PC-9 (cell line): ENCODE measurements at regions not wholly inside any gene's neighbourhood (a gene's known extent, or its start where the extent isn't known, plus 50 kb on each side); places are given as distances from the start of the nearest gene placed in this dataset.

Experiments used
- BruUV-seq: library from RNA; stranded (reverse); fragments of 400-500 nt; replicated peaks from 2 replicates; lab custom pipeline; 2021; lab: Mats Ljungman, UMichigan
- CTCF ChIA-PET: fragments of 300-600 bp; sonication (Branson Sonifier 250); formaldehyde crosslinking; loops from one replicate; lab custom pipeline; 2022; ENCODE audit warnings: antibody characterized with exemption; lab: Charles Lee
- POLR2A ChIA-PET: fragments of 300-600 bp; sonication (Branson Sonifier 250); formaldehyde crosslinking; loops from one replicate; lab custom pipeline; 2022; ENCODE audit warnings: antibody characterized with exemption; ENCODE audit not compliant: unreplicated experiment; lab: Charles Lee
- DNase-seq, 2 experiments: peaks; one replicate each; pipeline versions ENCODE4 v3.0.0 to v3.0.0-alpha.2; 2015 to 2022; ENCODE audit warnings: mixed read lengths in 1 of 2
- H2AFZ ChIP-seq: fragments of 200-600 bp; sonication (generic); 2 replicates; pipeline ENCODE4 v1.8.1; 2017; ENCODE audit warnings: antibody characterized with exemption
- H3F3A ChIP-seq: fragments of 200-600 bp; sonication (generic); 2 replicates; pipeline ENCODE4 v1.8.1; 2017; ENCODE audit warnings: antibody characterized with exemption, mild to moderate bottlenecking, low read depth; ENCODE audit not compliant: insufficient read depth
- H3K27ac ChIP-seq: fragments of 200-600 bp; sonication (generic); 2 replicates; pipeline ENCODE4 v1.6.1; 2016; ENCODE audit warnings: mixed run types
- H3K27me3 ChIP-seq: fragments of 200-600 bp; sonication (generic); 2 replicates; pipeline ENCODE4 v1.6.1; 2016; ENCODE audit warnings: low read depth, mixed run types; ENCODE audit not compliant: insufficient read depth
- H3K36me3 ChIP-seq: fragments of 200-600 bp; sonication (generic); 2 replicates; pipeline ENCODE4 v1.6.1; 2016; ENCODE audit warnings: low read depth, mixed run types
- H3K4me1 ChIP-seq: fragments of 200-600 bp; sonication (generic); replicated peaks from 2 replicates; pipeline ENCODE4 v1.6.1; 2016; ENCODE audit warnings: mixed run types; ENCODE audit not compliant: insufficient read depth
- H3K4me2 ChIP-seq: fragments of 200-600 bp; sonication (generic); 2 replicates; pipeline ENCODE4 v1.6.1; 2017; ENCODE audit warnings: mixed run types
- H3K4me3 ChIP-seq: fragments of 200-600 bp; sonication (generic); 2 replicates; pipeline ENCODE4 v1.6.1; 2016; ENCODE audit warnings: mixed run types
- H3K79me2 ChIP-seq: fragments of 200-600 bp; sonication (generic); 2 replicates; pipeline ENCODE4 v1.6.1; 2017; ENCODE audit warnings: low read depth, mixed run types
- H3K9me2 ChIP-seq: fragments of 200-600 bp; sonication (generic); 2 replicates; pipeline ENCODE4 v1.8.1; 2017; ENCODE audit warnings: mild to moderate bottlenecking; ENCODE audit not compliant: insufficient read depth
- H3K9me3 ChIP-seq: fragments of 200-600 bp; sonication (generic); 2 replicates; pipeline ENCODE4 v1.8.1; 2016; ENCODE audit warnings: low read depth; ENCODE audit not compliant: insufficient read depth
- H4K20me1 ChIP-seq: fragments of 200-600 bp; sonication (generic); 2 replicates; pipeline ENCODE4 v1.8.1; 2017; ENCODE audit not compliant: insufficient read depth
- EZH2 ChIP-seq: fragments of 200-600 bp; sonication (generic); IDR thresholded peaks from 2 replicates; pipeline ENCODE4 v1.8.0; 2017; ENCODE audit warnings: antibody characterized with exemption, low read depth
- intact Hi-C: fragments of 100-400 bp; cut with micrococcal nuclease; formaldehyde crosslinking; loops from one replicate; pipeline ENCODE4 v1.10.0; 2022; ENCODE audit not compliant: unreplicated experiment
- TF ChIP-seq, protein P1 (sequence below): fragments of 200-600 bp; sonication (generic); conservative IDR thresholded peaks from 2 replicates; pipeline ENCODE4 v1.6.1; 2017; ENCODE audit warnings: mixed run types, antibody characterized with exemption, mild to moderate bottlenecking, moderate library complexity

DNA sequence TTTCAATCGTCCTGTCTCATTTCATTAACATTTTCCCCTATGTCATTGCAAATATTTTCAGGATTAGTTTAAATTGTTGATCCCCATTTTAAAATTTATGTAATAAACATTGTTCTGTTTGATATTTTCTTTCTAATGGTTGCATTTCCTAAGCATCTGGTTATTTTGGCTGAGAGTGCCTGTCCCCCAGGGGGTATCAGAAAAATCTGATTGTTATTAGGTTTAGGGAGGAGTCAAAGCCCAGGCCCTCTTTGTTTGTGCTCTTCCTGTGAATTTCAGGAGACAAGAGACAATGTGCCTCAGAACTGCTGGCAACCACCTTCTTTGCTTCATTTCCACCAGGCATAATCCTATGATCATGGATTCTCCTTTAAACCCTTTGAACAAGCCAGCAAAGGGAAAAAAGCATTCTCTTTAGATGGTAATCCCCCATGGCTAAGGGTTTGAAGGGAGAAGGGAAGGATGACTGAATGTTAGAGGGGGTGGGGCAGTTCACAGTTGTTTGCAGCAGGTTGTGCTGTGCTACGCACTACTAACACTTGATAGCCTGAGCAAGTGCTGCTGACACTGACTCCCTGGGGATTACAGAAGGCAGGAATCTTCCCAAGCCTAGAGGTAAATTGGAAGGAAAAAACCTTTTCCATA is 462.4 kb upstream of the LRRC4C start:
- no peak overlapping the region for H2AFZ ChIP-seq
- no peaks in the 10 kb centered on the region for H3K27me3 ChIP-seq
- H3K9me3 ChIP-seq: no peaks in the 10 kb centered on the region
- H3K4me2 ChIP-seq: no peak overlapping the region
- no peaks in the 10 kb centered on the region for H3K4me1 ChIP-seq
- TF ChIP-seq, protein P1, sequence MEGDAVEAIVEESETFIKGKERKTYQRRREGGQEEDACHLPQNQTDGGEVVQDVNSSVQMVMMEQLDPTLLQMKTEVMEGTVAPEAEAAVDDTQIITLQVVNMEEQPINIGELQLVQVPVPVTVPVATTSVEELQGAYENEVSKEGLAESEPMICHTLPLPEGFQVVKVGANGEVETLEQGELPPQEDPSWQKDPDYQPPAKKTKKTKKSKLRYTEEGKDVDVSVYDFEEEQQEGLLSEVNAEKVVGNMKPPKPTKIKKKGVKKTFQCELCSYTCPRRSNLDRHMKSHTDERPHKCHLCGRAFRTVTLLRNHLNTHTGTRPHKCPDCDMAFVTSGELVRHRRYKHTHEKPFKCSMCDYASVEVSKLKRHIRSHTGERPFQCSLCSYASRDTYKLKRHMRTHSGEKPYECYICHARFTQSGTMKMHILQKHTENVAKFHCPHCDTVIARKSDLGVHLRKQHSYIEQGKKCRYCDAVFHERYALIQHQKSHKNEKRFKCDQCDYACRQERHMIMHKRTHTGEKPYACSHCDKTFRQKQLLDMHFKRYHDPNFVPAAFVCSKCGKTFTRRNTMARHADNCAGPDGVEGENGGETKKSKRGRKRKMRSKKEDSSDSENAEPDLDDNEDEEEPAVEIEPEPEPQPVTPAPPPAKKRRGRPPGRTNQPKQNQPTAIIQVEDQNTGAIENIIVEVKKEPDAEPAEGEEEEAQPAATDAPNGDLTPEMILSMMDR: no peak
- TF ChIP-seq EZH2: no peak
- no TSS peak for BruUV-seq
- H3K36me3 ChIP-seq: no peaks in the 10 kb centered on the region
- no peaks in the 10 kb centered on the region for H4K20me1 ChIP-seq
- no peaks in the 10 kb centered on the region for H3K9me2 ChIP-seq
- ChIA-PET CTCF (no interaction called here), POLR2A (no interaction called here)
- no peak overlapping the region for H3K4me3 ChIP-seq
- no peak for DNase-seq
- intact Hi-C loops: no loop called here
- H3F3A ChIP-seq: no peaks in the 10 kb centered on the region
- no peak overlapping the region for H3K27ac ChIP-seq
- H3K79me2 ChIP-seq: no peaks in the 10 kb centered on the region

- H3K27ac ChIP-seq: no peak overlapping the region
- POLR2A ChIA-PET: no interaction called here
- H3K4me3 ChIP-seq: no peak overlapping the region
- H3K9me3 ChIP-seq: no peaks in the 10 kb centered on the region
- H3K4me1 ChIP-seq: no peaks in the 10 kb centered on the region
- DNase-seq: no peak
- CTCF ChIA-PET: no interaction called here
- intact Hi-C loops: no loop called here
- H3K4me2 ChIP-seq: no peak overlapping the region
- H2AFZ ChIP-seq: no peak overlapping the region
- H3K9me2 ChIP-seq: no peaks in the 10 kb centered on the region
- no peaks in the 10 kb centered on the region for H3F3A ChIP-seq
- no peaks in the 10 kb centered on the region for H3K79me2 ChIP-seq
- TF ChIP-seq, protein P1: no peak
- no peak for TF ChIP-seq EZH2
- BruUV-seq: no TSS peak
- H4K20me1 ChIP-seq: no peaks in the 10 kb centered on the region
- H3K27me3 ChIP-seq: no peaks in the 10 kb centered on the region
- no peaks in the 10 kb centered on the region for H3K36me3 ChIP-seq
Observed at GRCh38 chr11:41926339-41926738, 466.9 kb upstream of the LRRC4C start.

- Histone ChIP-seq H3K4me3 (no peak overlapping the region), H3K9me2 (0 out of 2 replicates have a peak, but pooled peaks cover 3% of the 10 kb centered on the region), H3K4me2 (no peak overlapping the region), H3K79me2 (no peaks in the 10 kb centered on the region), H3F3A (no peaks in the 10 kb centered on the region), H3K4me1 (no peaks in the 10 kb centered on the region), H3K36me3 (no peaks in the 10 kb centered on the region), H3K27me3 (no peaks in the 10 kb centered on the region), H3K27ac (no peak overlapping the region), H4K20me1 (no peaks in the 10 kb centered on the region), H3K9me3 (no peaks in the 10 kb centered on the region), H2AFZ (no peak overlapping the region)
- no TSS peak for BruUV-seq
- no peak for TF ChIP-seq EZH2
- TF ChIP-seq, protein P1: no peak
- POLR2A ChIA-PET: no interaction called here
- intact Hi-C loops: no loop called here
- no peak for DNase-seq
- CTCF ChIA-PET: no interaction called here
Observed at GRCh38 chr11:41935241-41935640, 475.8 kb upstream of the LRRC4C start.
